GM18873 (cell line): ENCODE measurements at regions not wholly inside any gene's neighbourhood (a gene's known extent, or its start where the extent isn't known, plus 50 kb on each side); places are given as distances from the start of the nearest gene placed in this dataset.

Experiments used
- ATAC-seq: cut with Tn5 transposase; IDR thresholded peaks from one replicate; pipeline ENCODE4 v1.9.1; 2021; ENCODE audit warnings: mild to moderate bottlenecking, moderate library complexity, moderate number of reproducible peaks; ENCODE audit not compliant: unreplicated experiment, low FRiP score

DNA sequence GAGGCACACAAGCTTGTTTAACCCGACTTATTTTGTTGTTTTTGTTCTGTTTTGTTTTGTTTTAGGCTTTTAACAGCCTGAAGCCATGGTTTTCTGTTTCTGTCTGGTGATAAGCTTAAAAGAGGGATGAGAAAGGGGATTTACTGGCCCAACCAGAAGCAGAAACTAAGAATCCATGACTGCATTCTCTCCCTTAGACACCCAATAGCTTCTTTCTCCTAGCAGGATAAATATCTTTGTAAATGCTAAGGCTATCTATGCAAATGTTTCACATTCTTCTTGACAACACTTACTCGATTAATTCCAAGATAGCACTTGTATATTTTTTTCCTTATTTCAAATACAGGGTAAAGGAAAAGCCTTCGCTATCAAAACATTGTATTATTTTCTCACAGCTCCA is 53.7 kb upstream of the SMAD1 start:
- ATAC-seq = no peak

DNA sequence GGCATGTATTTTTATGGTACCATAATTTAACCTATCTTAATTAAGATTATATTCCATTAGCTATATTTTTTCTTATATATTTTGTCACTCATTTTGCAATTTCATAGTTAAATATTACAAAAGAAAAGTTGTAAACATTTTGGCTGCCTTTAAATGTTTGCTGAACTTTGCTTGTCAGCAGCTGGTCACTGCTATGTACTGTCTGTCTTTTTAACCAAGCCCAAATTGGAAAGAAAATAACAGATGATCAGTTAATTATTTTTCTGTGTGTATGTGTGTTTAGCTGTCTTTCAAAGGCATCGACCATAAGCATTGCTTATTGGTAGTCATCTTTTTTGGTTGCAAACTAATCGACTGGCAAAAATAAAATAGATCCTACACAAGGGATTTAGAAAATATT is 54.4 kb upstream of the SMAD1 start:
- no peak for ATAC-seq

DNA sequence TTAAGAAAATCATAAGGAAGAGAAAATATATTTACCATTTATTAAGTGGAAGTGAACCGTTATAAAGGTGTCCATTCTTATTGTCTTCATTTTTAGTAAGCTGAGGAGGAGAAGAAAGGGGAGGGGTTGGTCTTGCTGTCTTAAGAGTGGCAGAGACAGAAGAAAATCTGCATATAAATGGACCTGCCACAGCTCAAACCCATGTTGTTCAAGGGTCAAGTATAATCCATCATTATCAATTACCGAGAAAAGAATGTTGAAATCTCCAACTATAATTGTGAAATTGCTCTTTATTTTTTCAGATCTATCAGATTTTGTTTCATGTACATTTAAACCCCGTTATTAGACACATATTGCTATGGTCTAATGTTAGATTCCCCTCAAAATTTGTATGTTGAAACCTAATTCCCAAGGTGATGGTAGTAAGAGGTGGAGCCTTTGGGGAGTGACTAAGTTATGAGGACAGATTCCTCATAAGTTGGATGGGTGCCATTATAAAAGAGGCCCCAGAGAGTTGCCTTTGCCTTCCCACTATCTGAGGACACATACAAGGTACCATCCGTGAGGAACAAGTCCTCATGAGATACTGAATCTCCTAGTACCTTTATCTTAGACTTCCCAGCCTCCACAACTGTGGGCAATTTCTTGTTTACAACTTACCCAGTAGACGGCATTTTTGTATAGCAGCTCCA is 58.5 kb upstream of the SMAD1 start:
- no peak for ATAC-seq

DNA sequence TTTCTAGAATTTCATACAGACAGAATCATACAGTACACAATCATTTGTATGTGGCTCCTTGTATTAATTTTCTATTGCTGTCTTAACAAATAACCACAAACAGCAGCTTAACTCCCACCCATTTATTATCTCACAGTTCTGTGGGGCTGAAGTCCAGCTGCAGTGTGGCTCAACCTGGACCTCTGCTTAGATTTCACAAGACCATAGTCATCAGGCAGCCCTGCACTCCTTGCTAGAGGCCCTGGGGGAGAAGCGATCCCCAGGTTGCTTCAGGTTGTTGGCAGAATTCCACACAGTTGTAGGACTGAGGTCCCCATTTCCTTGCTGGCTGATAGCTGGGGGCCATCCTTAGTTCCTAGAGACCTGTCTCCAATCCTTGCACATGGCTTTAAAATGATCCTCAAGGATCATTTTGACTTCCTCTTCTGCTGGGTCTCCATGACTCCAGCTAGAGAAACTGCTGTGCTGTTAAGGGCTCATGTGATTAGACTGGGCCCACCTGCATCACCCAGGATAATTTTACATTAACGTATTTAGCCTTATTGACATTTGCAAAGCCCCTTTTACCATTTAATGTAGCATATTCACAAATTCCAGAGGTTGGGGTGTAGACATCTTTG is 60.9 kb upstream of the SMAD1 start:
- ATAC-seq = no peak

DNA sequence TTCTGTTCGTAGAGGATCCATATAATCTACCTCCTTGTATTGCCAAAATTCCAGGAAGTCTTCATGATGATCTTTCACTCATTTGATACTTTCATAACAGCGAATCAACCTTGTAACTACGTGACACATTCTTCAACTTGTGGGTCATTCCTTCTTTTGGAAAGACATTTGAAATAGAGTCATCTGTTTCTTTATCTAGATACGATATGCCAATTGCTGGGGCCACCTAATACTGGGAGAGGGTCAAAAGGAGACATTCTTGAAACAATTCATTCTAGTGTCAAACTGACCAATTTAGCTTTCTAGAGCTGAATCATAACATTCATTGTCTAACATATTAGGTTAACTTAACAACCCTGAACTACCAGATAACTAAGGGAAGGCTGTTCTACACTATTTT is 62.9 kb upstream of the SMAD1 start:
- ATAC-seq = no peak

DNA sequence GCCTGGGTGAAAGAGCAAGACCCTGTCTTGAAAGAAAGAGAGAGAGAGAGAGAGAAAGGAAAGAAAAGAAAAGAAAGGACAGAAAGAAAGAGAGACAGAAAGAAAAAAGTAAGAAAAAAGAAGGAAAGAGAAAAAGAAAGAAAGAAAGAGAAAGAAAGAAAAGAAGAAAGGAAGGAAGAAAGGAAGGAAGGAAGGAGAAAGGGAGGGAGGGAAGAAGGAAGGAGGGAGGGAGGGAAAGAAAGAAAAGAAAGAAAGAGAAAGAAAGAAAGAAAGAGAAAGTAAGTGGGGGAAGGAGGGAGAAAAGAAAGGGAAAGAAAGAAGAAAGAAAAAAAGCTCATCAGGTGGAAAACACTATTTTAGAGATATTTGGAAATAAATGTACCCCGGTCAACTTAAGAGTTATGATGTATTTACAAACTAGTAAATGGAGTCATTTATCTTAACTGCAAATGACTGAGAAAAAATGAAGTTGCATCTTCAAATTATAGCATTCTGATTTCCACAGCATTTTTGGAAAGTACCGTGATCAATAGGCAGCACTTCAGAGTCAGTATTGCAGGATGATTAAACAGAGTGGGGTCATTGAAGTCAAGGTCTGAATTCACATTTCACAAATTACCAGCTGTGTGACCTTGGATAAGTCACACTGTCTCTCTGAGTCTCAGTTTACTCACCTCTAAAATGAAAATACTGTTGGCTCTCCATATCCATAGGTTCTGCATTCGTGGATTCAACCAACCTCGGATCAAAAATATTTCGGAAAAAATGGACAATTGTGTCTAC is 64.1 kb upstream of the SMAD1 start:
- ATAC-seq = no peak

DNA sequence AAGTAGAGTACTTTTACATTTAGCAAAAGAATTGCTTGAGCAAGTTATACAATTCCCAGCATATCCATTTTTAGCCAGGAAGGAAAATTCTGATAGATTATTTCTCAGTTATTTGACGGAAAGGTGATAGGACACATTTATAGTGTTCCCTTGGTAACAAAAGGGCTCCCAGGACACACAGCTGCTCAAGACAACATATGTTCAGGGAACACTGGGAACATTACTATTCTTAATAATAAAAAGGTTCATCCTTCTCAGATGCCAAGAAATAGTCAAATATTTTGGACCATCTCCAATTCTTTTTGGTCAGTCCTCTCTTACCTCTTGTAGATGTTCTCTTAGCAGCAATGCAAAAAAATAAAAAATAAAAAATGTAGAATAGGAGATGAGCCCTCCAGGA is 66.8 kb upstream of the SMAD1 start:
- no peak for ATAC-seq

DNA sequence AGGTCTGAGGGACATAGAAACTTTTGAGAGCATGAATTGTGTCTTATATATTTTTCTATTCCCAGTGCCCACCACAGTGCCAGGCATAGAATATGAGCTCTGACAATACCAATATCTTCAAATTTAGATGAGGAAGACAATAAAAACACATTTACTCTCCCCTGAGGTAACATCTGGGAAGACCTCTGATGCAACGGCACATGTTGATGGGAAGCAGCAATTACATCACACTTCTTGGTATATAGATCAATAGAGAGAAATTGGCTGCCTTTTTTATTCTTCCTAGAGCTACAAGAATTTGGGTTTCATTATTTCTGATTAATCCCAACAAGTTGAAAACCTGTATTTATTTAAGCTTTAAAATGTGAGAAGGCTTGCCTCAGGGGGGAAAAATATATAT is 67.4 kb upstream of the SMAD1 start:
- ATAC-seq = no peak

DNA sequence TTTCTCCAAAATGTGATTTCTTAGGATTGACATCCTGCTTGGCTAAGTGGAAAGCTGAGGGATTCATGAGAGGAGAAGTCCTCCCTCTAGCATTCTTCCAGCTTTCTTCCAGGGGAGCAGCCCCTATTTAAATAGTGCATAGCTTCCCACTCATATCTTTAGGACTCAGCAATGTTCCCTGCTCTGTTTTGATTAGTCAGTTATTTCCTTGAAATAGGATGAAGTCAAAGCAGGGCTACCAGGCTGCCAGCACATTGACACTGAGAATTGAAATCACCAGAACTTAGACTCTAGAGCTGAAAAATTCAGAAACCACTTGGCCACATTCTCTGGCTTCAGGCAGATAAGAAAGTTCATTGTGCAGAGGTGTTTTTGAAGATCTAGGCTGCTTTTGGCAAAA is 74.7 kb upstream of the SMAD1 start:
- no peak for ATAC-seq

DNA sequence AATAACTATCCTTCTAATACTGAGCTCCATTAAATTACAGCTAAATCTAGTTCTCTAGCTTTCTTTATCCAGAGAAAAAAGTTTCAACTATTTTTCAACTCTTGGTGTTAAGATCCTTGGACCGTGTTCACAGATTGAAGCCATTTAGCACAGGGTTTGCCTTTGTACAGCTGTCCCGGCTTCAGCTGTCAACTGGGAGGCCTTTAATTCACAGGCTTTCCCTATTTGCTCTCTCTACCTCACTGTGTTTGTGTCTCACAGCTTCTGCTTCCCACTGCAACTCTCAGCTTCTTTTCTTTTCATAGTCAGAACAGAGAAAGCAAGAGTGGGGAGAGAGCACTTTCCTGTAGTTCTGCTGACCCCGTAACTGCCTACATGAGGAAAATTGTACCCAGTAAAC is 76.9 kb upstream of the SMAD1 start:
- ATAC-seq = no peak

DNA sequence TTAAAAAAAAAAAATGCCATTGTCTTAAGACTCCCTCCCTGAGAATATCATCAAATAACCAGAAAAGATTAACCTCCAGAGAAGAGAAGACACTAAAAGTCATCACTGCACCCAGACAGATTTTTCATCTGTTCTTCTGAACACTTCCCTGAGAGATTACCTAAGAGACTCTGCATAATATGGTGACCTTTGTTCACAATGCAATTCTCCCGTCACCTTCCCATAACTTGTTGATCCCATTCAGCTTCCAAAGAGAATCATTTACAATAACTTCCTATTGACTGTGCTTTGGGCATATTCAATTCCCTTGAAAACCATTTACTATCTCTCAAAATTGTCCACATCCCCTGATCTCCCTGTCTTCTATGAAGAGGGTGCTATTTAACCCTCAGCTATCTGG is 85.1 kb upstream of the SMAD1 start:
- no peak for ATAC-seq

DNA sequence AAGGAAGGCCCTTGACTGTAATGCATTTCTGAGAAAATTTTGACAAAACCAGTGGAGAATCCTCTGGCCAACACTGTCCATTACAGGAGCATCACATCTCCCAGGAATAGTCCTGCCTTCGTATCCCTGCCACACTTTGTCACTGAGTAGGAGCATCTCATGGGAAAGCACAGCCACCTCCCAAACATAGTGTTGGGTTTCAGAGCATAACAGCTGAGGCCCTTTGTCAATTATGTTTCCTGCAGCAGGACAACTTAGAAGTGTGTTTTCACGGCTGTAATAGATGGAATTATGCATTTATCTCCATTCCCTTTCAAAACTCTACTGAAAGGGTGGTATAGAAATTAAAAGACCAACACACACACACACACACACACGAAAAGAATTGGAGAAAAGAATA is 91.1 kb upstream of the SMAD1 start:
- no peak for ATAC-seq

DNA sequence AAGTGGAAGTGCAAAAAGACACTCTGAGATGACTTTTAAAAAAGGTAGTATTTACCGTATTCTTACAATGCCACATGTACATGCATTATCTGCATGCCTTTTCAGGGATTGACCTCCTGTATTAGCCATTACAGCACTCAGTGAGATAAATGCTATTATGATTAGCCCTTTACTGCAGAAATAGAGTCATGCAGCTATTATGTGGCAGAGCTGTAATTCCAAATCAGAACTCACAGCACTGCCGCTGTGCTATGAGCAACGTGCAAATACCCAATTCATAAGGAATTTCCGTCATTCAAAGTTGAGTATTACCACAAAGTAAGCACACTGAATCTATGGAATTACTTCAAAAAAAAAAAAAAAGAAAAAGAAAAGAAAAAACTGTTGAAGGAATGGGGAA is 92.1 kb upstream of the SMAD1 start:
- ATAC-seq = no peak

DNA sequence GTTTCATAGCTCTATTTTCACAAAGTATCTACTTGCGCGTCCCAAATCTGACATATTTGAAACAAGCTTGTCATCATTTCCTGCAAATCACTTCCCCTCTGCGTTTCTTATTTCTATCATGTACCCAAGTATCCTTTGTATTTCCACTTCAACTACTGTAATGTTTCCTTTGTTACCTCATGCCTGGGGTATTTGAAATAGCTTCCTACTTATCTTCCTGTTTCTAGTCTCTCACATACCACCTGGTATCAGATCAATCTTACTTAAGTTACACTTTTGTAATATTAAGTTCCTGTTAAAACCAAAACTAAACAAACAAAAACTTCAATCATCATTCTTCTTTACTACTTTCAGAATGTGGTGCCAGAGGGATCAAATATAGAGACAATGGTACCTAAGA is 93.6 kb upstream of the SMAD1 start:
- no peak for ATAC-seq

DNA sequence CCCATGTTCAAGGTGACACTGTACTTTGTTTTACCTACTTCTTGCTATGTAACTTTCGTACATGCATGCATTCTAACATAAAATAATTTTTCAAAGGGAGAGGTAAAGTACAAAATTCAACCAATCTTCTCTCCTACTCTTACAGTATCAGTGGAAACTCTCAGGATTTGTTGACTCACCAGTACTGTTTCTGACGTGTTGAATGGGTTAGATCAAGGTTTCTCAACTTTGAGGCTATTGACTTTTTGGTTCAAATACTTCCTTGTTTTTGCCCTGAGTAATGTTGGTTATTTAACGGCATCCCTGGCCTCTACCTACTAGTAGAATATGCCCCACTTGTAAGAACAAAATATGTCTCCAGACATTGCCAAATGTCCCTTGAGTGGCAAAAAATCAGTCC is 94.6 kb upstream of the SMAD1 start:
- no peak for ATAC-seq

DNA sequence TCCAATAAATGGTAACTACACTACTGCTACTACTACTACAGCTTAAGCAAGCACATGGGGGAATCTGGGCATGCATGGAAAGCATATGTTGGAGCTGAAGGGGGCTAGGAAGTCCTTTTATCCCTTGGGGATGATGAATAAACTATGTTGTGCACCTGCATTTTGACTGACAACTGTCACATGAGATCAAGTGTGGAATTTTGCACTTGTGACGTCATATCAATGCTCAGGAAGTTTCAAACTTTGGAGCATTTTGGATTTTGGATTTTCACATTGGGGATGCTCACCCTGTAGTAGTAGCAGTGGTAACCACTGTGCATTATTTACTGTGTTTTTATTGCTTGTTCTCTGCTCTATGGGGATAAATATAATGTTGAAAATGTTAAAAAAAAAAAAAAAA is 100.5 kb upstream of the SMAD1 start:
- ATAC-seq = no peak

DNA sequence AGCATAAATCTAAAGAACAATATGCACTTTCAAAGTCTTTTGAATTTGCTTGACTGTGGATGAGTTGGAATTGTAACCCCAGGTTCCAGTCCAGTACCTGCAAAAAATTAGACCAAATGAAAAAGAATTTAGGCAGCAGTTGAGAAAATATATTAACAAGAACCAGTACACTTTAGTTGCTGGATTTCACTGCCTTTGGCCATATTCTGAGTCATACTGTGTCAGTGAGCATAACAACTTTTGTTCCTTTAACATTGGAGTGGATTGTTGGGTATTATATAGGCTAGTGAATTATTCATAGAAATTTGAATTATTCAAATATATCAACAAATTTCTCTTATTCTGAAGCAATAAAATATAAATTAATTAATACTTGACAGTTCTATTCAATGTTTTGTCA is 101.5 kb upstream of the SMAD1 start:
- no peak for ATAC-seq

DNA sequence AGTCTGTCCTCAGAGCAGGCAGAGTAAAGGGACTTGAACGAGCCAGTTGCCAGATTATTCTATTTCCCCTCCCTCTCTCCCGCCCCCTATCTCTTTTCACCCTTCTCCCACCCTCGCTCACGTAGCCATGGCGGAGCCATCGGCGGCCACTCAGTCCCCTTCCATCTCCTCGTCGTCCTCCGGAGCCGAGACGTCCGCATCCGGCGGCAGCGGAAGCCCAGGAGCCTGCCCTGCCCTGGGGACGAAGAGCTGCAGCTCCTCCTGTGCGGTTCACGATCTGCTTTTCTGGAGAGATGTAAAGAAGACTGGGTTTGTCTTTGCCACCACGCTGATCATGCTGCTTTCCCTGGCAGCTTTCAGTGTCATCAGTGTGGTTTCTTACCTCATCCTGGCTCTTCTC is 106.2 kb upstream of the SMAD1 start:
- ATAC-seq = no peak

DNA sequence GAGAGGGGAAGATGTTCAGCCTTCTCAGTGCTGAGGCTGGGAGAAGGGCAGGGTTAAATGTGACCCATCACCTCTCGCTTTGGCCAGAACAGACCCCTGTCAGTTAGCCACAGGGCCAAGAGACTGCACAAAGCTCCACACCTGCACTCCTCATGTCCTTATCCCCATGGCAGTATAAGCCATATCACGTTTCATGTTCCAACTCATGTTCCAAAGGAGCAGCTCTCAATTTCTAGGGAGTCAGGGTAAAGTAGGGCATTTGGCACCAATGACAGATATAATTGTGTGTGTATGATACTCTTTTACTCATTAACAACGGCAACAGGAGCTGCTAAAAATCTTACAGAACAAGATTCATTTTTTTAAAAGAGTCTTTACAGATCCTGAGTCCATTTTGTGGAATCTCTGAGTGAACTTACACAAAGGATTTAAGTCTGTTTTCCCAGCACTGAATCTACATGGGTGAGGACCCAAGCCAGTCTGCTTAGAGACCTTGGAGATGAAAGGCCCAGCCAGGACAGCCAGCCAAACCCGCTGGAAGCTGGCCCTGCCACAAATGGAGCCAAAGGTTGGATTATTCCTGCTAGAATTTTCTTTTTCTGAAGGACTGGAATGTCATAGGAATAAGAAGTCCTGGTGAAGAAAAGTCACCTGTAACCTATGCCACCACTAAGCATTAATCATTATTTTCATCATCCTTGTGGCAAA is 129.1 kb upstream of the SMAD1 start:
- no peak for ATAC-seq

DNA sequence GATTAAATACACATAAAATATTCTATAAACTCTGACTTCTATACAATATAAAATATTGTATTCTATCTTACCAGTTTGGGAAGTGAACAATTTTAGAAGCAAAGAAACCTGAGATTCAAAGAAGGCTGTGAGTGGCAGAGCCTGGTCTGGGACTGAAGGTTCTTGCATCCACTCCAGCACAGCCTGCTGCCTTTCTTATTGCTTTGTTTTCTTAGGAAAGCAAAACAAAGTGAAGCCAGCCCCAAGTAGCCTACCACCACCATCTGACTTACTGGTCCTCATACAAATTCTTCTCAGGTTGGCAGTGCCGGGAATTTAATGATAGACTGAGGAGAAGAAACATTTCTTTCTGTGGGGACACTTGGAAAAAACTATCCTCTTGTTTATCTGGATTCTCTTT is 129.7 kb upstream of the SMAD1 start:
- ATAC-seq = no peak

DNA sequence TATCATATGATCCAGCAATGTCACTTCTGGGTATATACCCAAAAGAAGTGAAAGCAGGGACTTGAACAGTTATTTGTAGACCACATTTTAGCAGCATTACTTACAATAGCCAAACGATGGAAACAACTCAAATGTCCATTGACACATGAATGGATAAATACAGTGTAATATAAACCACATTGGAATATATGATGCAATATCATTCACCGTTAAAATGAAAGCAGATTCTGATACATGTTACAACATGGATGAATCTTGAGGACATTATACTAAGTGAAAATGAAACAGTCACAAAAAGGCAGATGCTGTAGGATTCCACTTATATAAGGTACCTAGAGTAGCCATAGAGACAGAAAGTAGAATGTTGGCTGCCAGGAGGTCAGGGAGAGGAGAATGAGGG is 130.5 kb upstream of the SMAD1 start:
- no peak for ATAC-seq
